ENCODE measurements at regions not wholly inside any gene's neighbourhood (a gene's known extent, or its start where the extent isn't known, plus 50 kb on each side); places are given as distances from the start of the nearest gene placed in this dataset.
A peak's percentile ranks its signal among the peaks of the same experiment; 100 is the strongest.

- TF ChIP-seq REST (IDR thresholded peaks at IDR 0.05; ENCODE audit: unreplicated experiment): no peak
Observed at GRCh38 chr4:171646984-171647383, 166.2 kb upstream of the GALNTL6 start (continued).

DNA sequence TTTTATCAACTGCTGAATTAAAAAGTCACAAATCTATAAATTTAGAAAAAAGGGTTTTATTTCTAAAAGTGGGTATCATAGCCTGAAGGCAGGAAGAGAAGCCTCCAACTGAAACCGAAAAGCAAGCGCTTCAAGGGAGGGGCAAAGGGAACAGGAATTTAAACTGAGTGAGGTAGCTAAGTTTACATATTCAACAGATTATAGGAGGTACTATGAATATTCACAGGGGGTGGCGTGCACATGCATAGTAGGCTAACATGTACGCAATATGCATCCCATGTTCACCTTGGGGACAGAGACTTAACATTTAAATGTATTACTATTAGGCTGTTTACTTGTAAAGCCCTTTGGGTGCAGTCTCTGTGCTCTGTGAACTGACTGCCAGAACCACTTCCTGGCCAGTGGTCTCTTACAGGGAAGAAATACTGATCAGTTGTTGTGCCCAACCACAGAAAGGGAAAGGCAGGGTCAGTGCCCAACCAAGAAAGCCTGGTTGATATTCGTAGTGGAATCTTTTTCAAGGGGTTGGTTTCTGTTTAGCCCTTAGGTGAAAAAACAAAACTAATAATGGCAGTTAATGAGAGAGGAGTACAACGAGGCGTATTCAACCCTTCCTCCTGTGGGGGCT lies 168.7 kb upstream of the GALNTL6 start:
- Histone ChIP-seq H3F3A (replicated peaks; ENCODE audit: low read depth) (no peaks in the 10 kb centered on the region), H3K27me3 (ENCODE audit: insufficient read depth) (no peaks in the 10 kb centered on the region), H3K9me2 (ENCODE audit: insufficient read depth) (no peaks in the 10 kb centered on the region), H3K79me2 (replicated peaks; ENCODE audit: insufficient read depth) (no peaks in the 10 kb centered on the region), H3K27ac (ENCODE audit: low read depth) (no peak overlapping the region), H3K4me3 (no peak overlapping the region), H3K4me2 (no peak overlapping the region), H3K36me3 (ENCODE audit: insufficient read depth) (no peaks in the 10 kb centered on the region), H3K4me1 (ENCODE audit: insufficient read depth) (no peaks in the 10 kb centered on the region), H4K20me1 (replicated peaks; ENCODE audit: insufficient read depth) (no peaks in the 10 kb centered on the region), H2AFZ (no peak overlapping the region)
- H3K27ac Mint-ChIP-seq: peak overlapping the region; percentile 83; the same call in 1 of the 2 replicates
- no peaks in the 10 kb centered on the region for H3K9me3 Mint-ChIP-seq
- TF ChIP-seq CREB1 (CRISPR knock-in tag; IDR thresholded peaks at IDR 0.05; ENCODE audit: low read depth): no peak
- TF ChIP-seq STAT1 (IDR thresholded peaks at IDR 0.05; ENCODE audit: unreplicated experiment): no peak
- TF ChIP-seq, protein P1, sequence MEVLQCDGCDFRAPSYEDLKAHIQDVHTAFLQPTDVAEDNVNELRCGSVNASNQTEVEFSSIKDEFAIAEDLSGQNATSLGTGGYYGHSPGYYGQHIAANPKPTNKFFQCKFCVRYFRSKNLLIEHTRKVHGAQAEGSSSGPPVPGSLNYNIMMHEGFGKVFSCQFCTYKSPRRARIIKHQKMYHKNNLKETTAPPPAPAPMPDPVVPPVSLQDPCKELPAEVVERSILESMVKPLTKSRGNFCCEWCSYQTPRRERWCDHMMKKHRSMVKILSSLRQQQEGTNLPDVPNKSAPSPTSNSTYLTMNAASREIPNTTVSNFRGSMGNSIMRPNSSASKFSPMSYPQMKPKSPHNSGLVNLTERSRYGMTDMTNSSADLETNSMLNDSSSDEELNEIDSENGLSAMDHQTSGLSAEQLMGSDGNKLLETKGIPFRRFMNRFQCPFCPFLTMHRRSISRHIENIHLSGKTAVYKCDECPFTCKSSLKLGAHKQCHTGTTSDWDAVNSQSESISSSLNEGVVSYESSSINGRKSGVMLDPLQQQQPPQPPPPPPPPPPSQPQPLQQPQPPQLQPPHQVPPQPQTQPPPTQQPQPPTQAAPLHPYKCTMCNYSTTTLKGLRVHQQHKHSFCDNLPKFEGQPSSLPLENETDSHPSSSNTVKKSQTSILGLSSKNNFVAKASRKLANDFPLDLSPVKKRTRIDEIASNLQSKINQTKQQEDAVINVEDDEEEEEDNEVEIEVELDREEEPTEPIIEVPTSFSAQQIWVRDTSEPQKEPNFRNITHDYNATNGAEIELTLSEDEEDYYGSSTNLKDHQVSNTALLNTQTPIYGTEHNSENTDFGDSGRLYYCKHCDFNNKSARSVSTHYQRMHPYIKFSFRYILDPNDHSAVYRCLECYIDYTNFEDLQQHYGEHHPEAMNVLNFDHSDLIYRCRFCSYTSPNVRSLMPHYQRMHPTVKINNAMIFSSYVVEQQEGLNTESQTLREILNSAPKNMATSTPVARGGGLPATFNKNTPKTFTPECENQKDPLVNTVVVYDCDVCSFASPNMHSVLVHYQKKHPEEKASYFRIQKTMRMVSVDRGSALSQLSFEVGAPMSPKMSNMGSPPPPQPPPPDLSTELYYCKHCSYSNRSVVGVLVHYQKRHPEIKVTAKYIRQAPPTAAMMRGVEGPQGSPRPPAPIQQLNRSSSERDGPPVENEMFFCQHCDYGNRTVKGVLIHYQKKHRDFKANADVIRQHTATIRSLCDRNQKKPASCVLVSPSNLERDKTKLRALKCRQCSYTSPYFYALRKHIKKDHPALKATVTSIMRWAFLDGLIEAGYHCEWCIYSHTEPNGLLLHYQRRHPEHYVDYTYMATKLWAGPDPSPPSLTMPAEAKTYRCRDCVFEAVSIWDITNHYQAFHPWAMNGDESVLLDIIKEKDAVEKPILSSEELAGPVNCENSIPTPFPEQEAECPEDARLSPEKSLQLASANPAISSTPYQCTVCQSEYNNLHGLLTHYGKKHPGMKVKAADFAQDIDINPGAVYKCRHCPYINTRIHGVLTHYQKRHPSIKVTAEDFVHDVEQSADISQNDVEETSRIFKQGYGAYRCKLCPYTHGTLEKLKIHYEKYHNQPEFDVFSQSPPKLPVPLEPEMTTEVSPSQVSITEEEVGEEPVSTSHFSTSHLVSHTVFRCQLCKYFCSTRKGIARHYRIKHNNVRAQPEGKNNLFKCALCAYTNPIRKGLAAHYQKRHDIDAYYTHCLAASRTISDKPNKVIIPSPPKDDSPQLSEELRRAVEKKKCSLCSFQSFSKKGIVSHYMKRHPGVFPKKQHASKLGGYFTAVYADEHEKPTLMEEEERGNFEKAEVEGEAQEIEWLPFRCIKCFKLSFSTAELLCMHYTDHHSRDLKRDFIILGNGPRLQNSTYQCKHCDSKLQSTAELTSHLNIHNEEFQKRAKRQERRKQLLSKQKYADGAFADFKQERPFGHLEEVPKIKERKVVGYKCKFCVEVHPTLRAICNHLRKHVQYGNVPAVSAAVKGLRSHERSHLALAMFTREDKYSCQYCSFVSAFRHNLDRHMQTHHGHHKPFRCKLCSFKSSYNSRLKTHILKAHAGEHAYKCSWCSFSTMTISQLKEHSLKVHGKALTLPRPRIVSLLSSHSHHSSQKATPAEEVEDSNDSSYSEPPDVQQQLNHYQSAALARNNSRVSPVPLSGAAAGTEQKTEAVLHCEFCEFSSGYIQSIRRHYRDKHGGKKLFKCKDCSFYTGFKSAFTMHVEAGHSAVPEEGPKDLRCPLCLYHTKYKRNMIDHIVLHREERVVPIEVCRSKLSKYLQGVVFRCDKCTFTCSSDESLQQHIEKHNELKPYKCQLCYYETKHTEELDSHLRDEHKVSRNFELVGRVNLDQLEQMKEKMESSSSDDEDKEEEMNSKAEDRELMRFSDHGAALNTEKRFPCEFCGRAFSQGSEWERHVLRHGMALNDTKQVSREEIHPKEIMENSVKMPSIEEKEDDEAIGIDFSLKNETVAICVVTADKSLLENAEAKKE (CRISPR knock-in tag; IDR thresholded peaks at IDR 0.05): no peak
- H3K4me1 Mint-ChIP-seq: peaks cover 3% of the 10 kb centered on the region; the same call in 1 of the 3 replicates
- no peak overlapping the region for H3K4me3 Mint-ChIP-seq
- peak; percentile 83 for ATAC-seq
- H3K36me3 Mint-ChIP-seq (ENCODE audit: low read depth): no peaks in the 10 kb centered on the region
- H3K27me3 Mint-ChIP-seq (ENCODE audit: insufficient read depth, low read depth, poor library complexity): peaks cover 2% of the 10 kb centered on the region
- peak; percentile 51 for DNase-seq (ENCODE audit: low spot score)

Measured in GM23338 (cell line).